Osteocyte (in vitro differentiated cells): ENCODE measurements at regions not wholly inside any gene's neighbourhood (a gene's known extent, or its start where the extent isn't known, plus 50 kb on each side); places are given as distances from the start of the nearest gene placed in this dataset.
A peak's percentile ranks its signal among the peaks of the same experiment; 100 is the strongest.

Source experiments
- DNase-seq: peaks from one replicate; pipeline ENCODE4 v3.0.0; 2021; ENCODE audit warnings: mixed read lengths; ENCODE audit not compliant: unreplicated experiment; ENCODE audit errors: extremely low spot score
- H3K27ac Mint-ChIP-seq: one replicate; pipeline ENCODE4 v1.8.0; 2021; ENCODE audit warnings: mild to moderate bottlenecking, mixed read lengths; ENCODE audit not compliant: unreplicated experiment
- H3K27me3 Mint-ChIP-seq: one replicate; pipeline ENCODE4 v1.8.0; 2021; ENCODE audit warnings: mixed read lengths; ENCODE audit not compliant: unreplicated experiment
- H3K36me3 Mint-ChIP-seq: one replicate; pipeline ENCODE4 v1.8.0; 2021; ENCODE audit warnings: mixed read lengths; ENCODE audit not compliant: unreplicated experiment
- H3K4me1 Mint-ChIP-seq: one replicate; pipeline ENCODE4 v1.8.0; 2021; ENCODE audit warnings: mixed read lengths; ENCODE audit not compliant: unreplicated experiment
- H3K4me3 Mint-ChIP-seq: one replicate; pipeline ENCODE4 v1.8.0; 2021; ENCODE audit warnings: mild to moderate bottlenecking, moderate library complexity, mixed read lengths; ENCODE audit not compliant: unreplicated experiment
- H3K9me3 Mint-ChIP-seq: one replicate; pipeline ENCODE4 v1.8.0; 2021; ENCODE audit warnings: mixed read lengths; ENCODE audit not compliant: unreplicated experiment
- TF ChIP-seq, protein P1 (sequence below): fragments of 200-600 bp; sonication (generic); IDR thresholded peaks from 2 replicates; pipeline ENCODE4 v1.5.0; 2021; ENCODE audit warnings: antibody characterized with exemption, mild to moderate bottlenecking, moderate library complexity

DNA sequence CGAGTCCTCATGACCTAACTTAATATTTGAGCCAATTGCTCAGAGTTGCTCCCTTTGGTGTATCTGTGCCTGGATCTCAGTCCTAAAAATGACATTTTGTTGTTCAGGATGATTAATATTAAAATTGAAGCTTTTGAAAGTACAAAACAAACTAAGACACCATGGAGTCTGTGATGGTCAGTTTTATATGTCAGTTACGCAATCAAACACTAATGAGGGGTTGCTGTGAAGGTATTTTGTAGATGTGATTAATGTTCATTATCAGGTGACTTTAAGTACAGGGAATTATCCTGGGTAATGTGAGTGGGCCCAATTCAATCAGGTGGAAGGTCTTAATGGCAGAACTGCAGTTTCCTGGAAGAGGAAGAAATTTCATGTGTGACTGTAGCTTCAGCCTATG is 546.7 kb downstream of the REEP3 start:
- Mint-ChIP-seq H3K27ac (no peak overlapping the region), H3K27me3 (no peaks in the 10 kb centered on the region), H3K4me1 (peaks cover 31% of the 10 kb centered on the region), H3K9me3 (no peaks in the 10 kb centered on the region), H3K4me3 (no peak overlapping the region), H3K36me3 (no peaks in the 10 kb centered on the region)
- TF ChIP-seq, protein P1, sequence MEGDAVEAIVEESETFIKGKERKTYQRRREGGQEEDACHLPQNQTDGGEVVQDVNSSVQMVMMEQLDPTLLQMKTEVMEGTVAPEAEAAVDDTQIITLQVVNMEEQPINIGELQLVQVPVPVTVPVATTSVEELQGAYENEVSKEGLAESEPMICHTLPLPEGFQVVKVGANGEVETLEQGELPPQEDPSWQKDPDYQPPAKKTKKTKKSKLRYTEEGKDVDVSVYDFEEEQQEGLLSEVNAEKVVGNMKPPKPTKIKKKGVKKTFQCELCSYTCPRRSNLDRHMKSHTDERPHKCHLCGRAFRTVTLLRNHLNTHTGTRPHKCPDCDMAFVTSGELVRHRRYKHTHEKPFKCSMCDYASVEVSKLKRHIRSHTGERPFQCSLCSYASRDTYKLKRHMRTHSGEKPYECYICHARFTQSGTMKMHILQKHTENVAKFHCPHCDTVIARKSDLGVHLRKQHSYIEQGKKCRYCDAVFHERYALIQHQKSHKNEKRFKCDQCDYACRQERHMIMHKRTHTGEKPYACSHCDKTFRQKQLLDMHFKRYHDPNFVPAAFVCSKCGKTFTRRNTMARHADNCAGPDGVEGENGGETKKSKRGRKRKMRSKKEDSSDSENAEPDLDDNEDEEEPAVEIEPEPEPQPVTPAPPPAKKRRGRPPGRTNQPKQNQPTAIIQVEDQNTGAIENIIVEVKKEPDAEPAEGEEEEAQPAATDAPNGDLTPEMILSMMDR, result no peak
- DNase-seq, result no peak

GRCh38 chr10:64070241-64070640 is 549.0 kb downstream of the REEP3 start:
- H3K4me3 Mint-ChIP-seq, result no peak overlapping the region
- DNase-seq, result no peak
- no peaks in the 10 kb centered on the region for H3K27me3 Mint-ChIP-seq
- TF ChIP-seq, protein P1, result no peak
- H3K36me3 Mint-ChIP-seq, result no peaks in the 10 kb centered on the region
- no peaks in the 10 kb centered on the region for H3K9me3 Mint-ChIP-seq
- peaks cover 31% of the 10 kb centered on the region for H3K4me1 Mint-ChIP-seq
- no peak overlapping the region for H3K27ac Mint-ChIP-seq

DNA sequence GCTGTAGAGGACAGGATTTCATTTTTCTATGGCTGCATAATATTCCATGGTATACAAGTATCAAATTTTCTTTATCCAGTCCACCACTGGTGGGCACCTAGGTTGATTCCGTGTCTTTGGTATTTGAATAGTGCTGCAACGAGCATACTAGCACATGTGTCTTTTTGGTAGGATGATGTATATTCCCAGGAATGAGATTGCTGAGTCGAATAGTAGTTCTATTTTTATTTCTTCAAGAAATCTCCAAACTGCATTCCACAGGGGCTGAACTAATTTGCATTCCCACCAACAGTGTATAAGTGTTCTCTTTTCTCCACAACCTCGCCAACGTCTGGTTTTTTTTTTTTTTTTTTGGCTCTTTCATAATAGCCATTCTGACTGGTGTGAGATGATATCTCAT is 550.0 kb downstream of the REEP3 start:
- H3K4me1 Mint-ChIP-seq, result peaks cover 31% of the 10 kb centered on the region

GRCh38 chr10:64075604-64076003 is 554.4 kb downstream of the REEP3 start:
- Mint-ChIP-seq H3K4me3 (no peak overlapping the region), H3K4me1 (peaks cover 22% of the 10 kb centered on the region), H3K27ac (no peak overlapping the region), H3K27me3 (no peaks in the 10 kb centered on the region), H3K9me3 (no peaks in the 10 kb centered on the region), H3K36me3 (no peaks in the 10 kb centered on the region)
- TF ChIP-seq, protein P1, result no peak
- no peak for DNase-seq

More for the DNA sequence above, 550.0 kb downstream of the REEP3 start:
- no peak for DNase-seq
- TF ChIP-seq, protein P1, result no peak
- Mint-ChIP-seq H3K27me3 (no peaks in the 10 kb centered on the region), H3K27ac (peak overlapping the region; percentile 21), H3K9me3 (no peaks in the 10 kb centered on the region), H3K36me3 (no peaks in the 10 kb centered on the region), H3K4me3 (no peak overlapping the region)

GRCh38 chr10:64076322-64076940 is 555.2 kb downstream of the REEP3 start:
- no peaks in the 10 kb centered on the region for H3K36me3 Mint-ChIP-seq
- no peak overlapping the region for H3K27ac Mint-ChIP-seq
- TF ChIP-seq, protein P1, result no peak
- no peaks in the 10 kb centered on the region for H3K27me3 Mint-ChIP-seq
- H3K9me3 Mint-ChIP-seq, result no peaks in the 10 kb centered on the region
- H3K4me3 Mint-ChIP-seq, result no peak overlapping the region
- peaks cover 15% of the 10 kb centered on the region for H3K4me1 Mint-ChIP-seq
- DNase-seq, result no peak
